ENCODE measurements at regions not wholly inside any gene's neighbourhood (a gene's known extent, or its start where the extent isn't known, plus 50 kb on each side); places are given as distances from the start of the nearest gene placed in this dataset.

DNA sequence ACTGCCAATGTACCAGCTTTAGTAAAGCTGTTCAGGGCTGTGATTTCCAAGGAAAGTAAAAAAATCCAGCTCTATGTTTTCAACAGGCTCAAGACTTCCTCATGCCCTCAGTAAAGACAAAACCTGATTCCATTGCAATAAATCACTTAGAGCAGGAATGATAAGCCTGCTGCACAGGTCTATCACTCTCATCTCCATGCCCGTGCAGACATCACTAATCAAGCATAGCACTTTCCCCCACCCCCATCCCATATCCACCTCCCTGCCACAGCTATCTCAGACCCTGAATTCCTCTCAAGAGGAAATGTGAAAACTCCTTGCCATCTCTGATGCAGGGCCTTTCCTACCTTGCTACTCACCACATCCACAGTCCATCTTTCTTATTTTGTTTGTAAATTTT lies 554.9 kb downstream of the MAFB start:
- no peak for TF ChIP-seq CTCF (conservative IDR thresholded peaks at IDR 0.05)

GRCh38 chr20:40120827-40121226 lies 568.2 kb downstream of the MAFB start:
- no peak overlapping the region for H3K27ac ChIP-seq
- no peak for TF ChIP-seq CTCF (conservative IDR thresholded peaks at IDR 0.05)

More for the DNA sequence above, 554.9 kb downstream of the MAFB start:
- H3K27ac ChIP-seq: no peak overlapping the region

GRCh38 chr20:40111282-40111681 lies 577.8 kb downstream of the MAFB start:
- TF ChIP-seq CTCF (conservative IDR thresholded peaks at IDR 0.05): no peak
- no peak overlapping the region for H3K27ac ChIP-seq

GRCh38 chr20:40110311-40110831 lies 578.7 kb downstream of the MAFB start:
- TF ChIP-seq CTCF (conservative IDR thresholded peaks at IDR 0.05): no peak
- H3K27ac ChIP-seq: no peak overlapping the region

DNA sequence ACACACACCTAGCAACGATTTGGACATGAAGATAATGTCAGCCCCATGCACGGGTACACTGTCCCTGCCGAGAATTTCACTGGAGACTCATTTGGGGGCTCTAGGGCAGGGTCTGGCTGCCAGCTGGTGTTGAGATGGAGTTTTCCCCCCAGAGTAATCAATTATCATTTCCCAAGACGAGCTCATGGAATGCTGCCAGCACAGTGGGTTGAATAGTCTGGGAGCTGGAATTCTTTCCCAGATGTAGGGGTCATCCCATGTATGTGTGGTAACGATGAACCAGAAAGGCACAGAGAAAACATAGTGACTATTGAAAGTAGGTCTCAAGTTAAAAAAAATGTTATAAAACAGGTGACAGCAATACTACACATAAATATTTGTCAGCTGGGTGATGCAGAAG lies 579.9 kb downstream of the MAFB start:
- H3K27ac ChIP-seq: no peak overlapping the region
- no peak for TF ChIP-seq CTCF (conservative IDR thresholded peaks at IDR 0.05)

DNA sequence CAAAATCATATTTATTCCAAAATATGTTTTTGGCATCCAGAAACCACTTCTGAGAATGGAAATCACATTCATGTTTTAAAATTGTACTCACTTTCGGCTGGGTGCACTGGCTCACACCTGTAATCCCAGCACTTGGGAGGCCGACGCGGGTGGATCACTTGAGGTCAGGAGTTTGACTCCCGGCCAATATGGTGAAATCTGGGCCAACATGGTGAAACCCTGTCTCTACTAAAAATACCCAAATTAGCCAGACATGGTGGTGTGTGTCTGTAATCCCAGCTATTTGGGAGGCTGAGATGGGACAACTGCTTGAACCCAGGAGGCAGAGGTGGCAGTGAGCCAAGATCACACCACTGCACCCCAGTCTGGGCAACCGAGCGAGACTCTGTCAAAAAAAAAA lies 580.7 kb downstream of the MAFB start:
- H3K27ac ChIP-seq: no peak overlapping the region
- TF ChIP-seq CTCF (conservative IDR thresholded peaks at IDR 0.05): no peak

DNA sequence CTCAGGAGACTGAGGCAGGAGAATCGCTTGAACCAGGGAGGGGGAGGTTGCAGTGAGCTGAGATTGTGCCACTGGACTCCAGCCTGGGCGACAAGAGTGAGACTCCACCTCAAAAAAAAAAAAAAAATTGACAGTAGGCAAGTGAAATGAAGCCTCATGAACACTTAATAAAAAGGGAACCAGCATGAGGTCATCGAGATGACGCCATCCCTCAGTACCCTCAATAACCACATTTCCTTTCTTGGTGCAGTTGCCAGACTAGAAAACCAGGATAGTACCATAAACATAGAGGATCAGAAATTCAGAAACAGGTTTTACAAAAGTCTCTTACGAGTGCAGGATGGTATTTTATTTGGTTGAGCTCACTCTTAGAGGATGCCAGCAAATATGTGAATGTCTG lies 584.1 kb downstream of the MAFB start:
- H3K27ac ChIP-seq: no peak overlapping the region
- no peak for TF ChIP-seq CTCF (conservative IDR thresholded peaks at IDR 0.05)

All from VCaP (cell line).